ENCODE measurements at regions not wholly inside any gene's neighbourhood (a gene's known extent, or its start where the extent isn't known, plus 50 kb on each side); places are given as distances from the start of the nearest gene placed in this dataset.

DNA sequence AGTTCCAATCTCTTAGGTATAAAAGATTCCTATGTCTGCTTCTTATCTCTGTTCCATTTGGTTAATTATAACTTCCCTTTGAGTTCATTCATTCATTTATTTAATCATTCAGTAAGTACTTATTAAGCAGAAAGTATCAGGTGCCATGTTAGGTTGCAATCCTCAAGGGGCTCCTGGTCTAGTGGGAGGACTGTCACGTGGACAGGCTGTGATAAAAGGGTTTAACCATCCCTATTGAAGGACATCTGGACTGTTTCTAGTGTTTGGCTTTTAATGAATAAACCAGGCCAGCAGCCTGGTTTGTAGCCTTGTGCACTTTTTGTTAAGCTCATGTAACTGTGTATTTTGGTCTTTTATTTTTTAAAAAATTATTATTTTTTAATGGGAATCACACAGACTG, 162.1 kb upstream of the OGFRL1 start:
- H3K27ac ChIP-seq, result no peak overlapping the region
- H3K4me1 ChIP-seq, result no peaks in the 10 kb centered on the region
- no peaks in the 10 kb centered on the region for H3K36me3 ChIP-seq
- TF ChIP-seq POLR2AphosphoS5 (IDR thresholded peaks at IDR 0.05) (no peak), POLR2A (IDR thresholded peaks at IDR 0.05) (no peak)
- TF ChIP-seq, protein P1, sequence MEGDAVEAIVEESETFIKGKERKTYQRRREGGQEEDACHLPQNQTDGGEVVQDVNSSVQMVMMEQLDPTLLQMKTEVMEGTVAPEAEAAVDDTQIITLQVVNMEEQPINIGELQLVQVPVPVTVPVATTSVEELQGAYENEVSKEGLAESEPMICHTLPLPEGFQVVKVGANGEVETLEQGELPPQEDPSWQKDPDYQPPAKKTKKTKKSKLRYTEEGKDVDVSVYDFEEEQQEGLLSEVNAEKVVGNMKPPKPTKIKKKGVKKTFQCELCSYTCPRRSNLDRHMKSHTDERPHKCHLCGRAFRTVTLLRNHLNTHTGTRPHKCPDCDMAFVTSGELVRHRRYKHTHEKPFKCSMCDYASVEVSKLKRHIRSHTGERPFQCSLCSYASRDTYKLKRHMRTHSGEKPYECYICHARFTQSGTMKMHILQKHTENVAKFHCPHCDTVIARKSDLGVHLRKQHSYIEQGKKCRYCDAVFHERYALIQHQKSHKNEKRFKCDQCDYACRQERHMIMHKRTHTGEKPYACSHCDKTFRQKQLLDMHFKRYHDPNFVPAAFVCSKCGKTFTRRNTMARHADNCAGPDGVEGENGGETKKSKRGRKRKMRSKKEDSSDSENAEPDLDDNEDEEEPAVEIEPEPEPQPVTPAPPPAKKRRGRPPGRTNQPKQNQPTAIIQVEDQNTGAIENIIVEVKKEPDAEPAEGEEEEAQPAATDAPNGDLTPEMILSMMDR (IDR thresholded peaks at IDR 0.05), result no peak
- intact Hi-C loops (cut with DNase I; ENCODE audit: low total_unique reads), result no loop called here
- no peaks in the 10 kb centered on the region for H3K27me3 ChIP-seq
- DNase-seq (ENCODE audit: low spot score in 2 of 2), result no peak
- peaks cover 0 to 17% of the 10 kb centered on the region in 2 donors for H3K9me3 ChIP-seq
- H3K4me3 ChIP-seq, result no peak overlapping the region

- Histone ChIP-seq H3K27ac (no peak overlapping the region), H3K4me1 (no peaks in the 10 kb centered on the region), H3K4me3 (no peak overlapping the region), H3K27me3 (no peaks in the 10 kb centered on the region), H3K9me3 (peaks cover 0 to 16% of the 10 kb centered on the region in 2 donors), H3K36me3 (no peaks in the 10 kb centered on the region)
- DNase-seq (ENCODE audit: low spot score in 2 of 2), result no peak
- intact Hi-C loops (cut with DNase I; ENCODE audit: low total_unique reads), result no loop called here
- TF ChIP-seq, protein P1 (IDR thresholded peaks at IDR 0.05), result no peak
- TF ChIP-seq POLR2AphosphoS5 (IDR thresholded peaks at IDR 0.05) (no peak), POLR2A (IDR thresholded peaks at IDR 0.05) (no peak)
Observed at GRCh38 chr6:71127374-71127773, 161.2 kb upstream of the OGFRL1 start.

DNA sequence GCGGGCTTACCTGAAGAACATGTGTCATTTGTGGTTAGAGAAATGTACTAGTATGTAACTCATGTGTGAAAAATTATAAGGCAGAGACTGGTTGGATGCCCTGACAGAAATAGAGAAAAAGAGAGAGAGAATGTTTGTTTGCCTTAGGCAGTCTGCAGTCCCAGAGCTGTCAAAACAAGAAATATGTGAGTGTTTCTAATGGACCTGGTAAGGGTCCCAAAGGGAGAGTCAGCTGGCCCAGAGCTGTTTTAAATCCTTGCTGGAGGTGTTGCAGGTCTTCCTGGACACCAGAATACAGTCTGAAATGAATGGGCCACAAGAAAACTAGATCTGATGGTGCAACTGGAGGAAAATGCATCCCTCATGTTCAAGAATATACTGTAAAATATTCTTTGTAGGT, 158.3 kb upstream of the OGFRL1 start:
- Histone ChIP-seq H3K4me1 (no peaks in the 10 kb centered on the region), H3K9me3 (peaks cover 0 to 8% of the 10 kb centered on the region in 2 donors), H3K4me3 (no peak overlapping the region), H3K36me3 (no peaks in the 10 kb centered on the region), H3K27ac (no peak overlapping the region), H3K27me3 (no peaks in the 10 kb centered on the region)
- TF ChIP-seq, protein P1 (IDR thresholded peaks at IDR 0.05), result no peak
- TF ChIP-seq POLR2AphosphoS5 (IDR thresholded peaks at IDR 0.05), result no peak
- no peak for TF ChIP-seq POLR2A (IDR thresholded peaks at IDR 0.05)
- intact Hi-C loops (cut with DNase I; ENCODE audit: low total_unique reads), result no loop called here
- no peak for DNase-seq (ENCODE audit: low spot score in 2 of 2)

- intact Hi-C loops (cut with DNase I; ENCODE audit: low total_unique reads), result loop anchor here (5.0 kb wide), 1 partner anchor 107 kb away; no protein-coding TSS in a partner anchor
- Histone ChIP-seq H3K27me3 (no peaks in the 10 kb centered on the region), H3K9me3 (peaks cover 0 to 3% of the 10 kb centered on the region in 2 donors)
Observed at GRCh38 chr6:71134929-71135642, 153.5 kb upstream of the OGFRL1 start.

GRCh38 chr6:71137973-71138372, 150.6 kb upstream of the OGFRL1 start:
- peaks cover 0 to 3% of the 10 kb centered on the region in 2 donors for H3K9me3 ChIP-seq
- intact Hi-C loops (cut with DNase I; ENCODE audit: low total_unique reads), result loop anchor here (5.0 kb wide), 1 partner anchor 104 kb away; no protein-coding TSS in a partner anchor
- H3K4me3 ChIP-seq, result no peak overlapping the region
- no peaks in the 10 kb centered on the region for H3K4me1 ChIP-seq
- no peaks in the 10 kb centered on the region for H3K36me3 ChIP-seq
- no peaks in the 10 kb centered on the region for H3K27me3 ChIP-seq
- no peak for DNase-seq (ENCODE audit: low spot score in 2 of 2)
- no peak overlapping the region for H3K27ac ChIP-seq
- TF ChIP-seq, protein P1 (IDR thresholded peaks at IDR 0.05), result no peak
- TF ChIP-seq POLR2A (IDR thresholded peaks at IDR 0.05) (no peak), POLR2AphosphoS5 (IDR thresholded peaks at IDR 0.05) (no peak)

More at GRCh38 chr6:71134929-71135642, 153.5 kb upstream of the OGFRL1 start:
- no peak overlapping the region for H3K27ac ChIP-seq
- H3K4me1 ChIP-seq, result no peaks in the 10 kb centered on the region
- no peak for DNase-seq (ENCODE audit: low spot score in 2 of 2)
- H3K4me3 ChIP-seq, result no peak overlapping the region
- TF ChIP-seq POLR2AphosphoS5 (IDR thresholded peaks at IDR 0.05) (no peak), POLR2A (IDR thresholded peaks at IDR 0.05) (no peak)
- TF ChIP-seq, protein P1 (IDR thresholded peaks at IDR 0.05), result no peak
- no peaks in the 10 kb centered on the region for H3K36me3 ChIP-seq

Data from breast epithelium (tissue), 4 donors.